Activated T-cell treated with anti-CD3 and anti-CD28 coated beads, Interleukin-2, amount 50 U/mL, for 24 hours (primary cell): ENCODE measurements at regions not wholly inside any gene's neighbourhood (a gene's known extent, or its start where the extent isn't known, plus 50 kb on each side); places are given as distances from the start of the nearest gene placed in this dataset.

Experiments
- DNase-seq: peaks from one replicate; pipeline ENCODE4 v3.0.0-alpha.2; 2020
- H3K27ac Mint-ChIP-seq: 2 replicates; pipeline ENCODE4 v1.8.0; 2020; ENCODE audit warnings: mild to moderate bottlenecking, mixed read lengths
- H3K27me3 Mint-ChIP-seq: 2 replicates; pipeline ENCODE4 v1.8.0; 2020; ENCODE audit warnings: mixed read lengths
- H3K36me3 Mint-ChIP-seq: 2 replicates; pipeline ENCODE4 v1.8.0; 2020; ENCODE audit warnings: low read depth, mixed read lengths
- H3K4me1 Mint-ChIP-seq: 2 replicates; pipeline ENCODE4 v1.8.0; 2020; ENCODE audit warnings: low read depth, mixed read lengths
- H3K4me3 Mint-ChIP-seq: 2 replicates; pipeline ENCODE4 v1.8.0; 2020; ENCODE audit warnings: mild to moderate bottlenecking, moderate library complexity, mixed read lengths
- H3K9me3 Mint-ChIP-seq: 2 replicates; pipeline ENCODE4 v1.8.0; 2020; ENCODE audit warnings: mixed read lengths

DNA sequence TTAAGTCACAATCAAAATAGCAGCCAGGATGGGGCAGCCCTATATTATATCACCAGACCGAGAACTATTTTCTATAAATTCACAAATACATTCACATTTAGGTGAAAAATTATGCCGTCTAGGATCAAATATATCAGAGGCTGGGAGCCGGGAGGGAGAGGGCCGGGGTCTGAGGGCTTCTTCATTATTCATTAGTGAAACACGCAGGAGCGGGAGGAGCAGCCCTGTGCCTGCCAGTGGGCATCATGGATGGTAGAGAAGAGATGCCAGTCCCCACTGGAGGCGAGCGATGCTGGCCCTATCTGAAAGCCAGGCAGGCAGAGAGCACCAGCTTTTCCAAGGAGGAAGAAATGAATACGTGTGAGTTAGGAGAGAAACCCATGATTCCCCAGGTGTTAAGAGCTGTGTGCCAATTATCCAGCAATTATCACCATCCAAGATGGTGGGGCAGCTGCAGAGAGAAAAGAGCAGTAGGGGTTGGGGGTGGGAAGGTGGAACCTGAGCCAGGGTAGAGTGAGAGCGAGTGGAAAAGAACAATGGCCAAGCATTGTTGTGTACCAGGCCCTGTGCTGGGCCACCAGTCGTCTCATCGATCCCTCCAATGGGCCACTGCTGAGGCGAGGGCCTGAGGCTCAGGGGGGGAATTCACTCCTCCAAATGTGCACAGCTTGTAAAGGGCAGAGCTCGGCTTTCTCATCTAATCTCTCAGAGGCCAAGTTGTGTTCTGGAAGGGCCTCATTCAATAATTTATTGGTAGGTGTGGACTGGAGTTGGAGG, 261.3 kb upstream of the TLE3 start:
- peak; percentile 9 for DNase-seq
- H3K36me3 Mint-ChIP-seq, result no peaks in the 10 kb centered on the region
- no peak overlapping the region for H3K27ac Mint-ChIP-seq
- no peaks in the 10 kb centered on the region for H3K9me3 Mint-ChIP-seq
- H3K4me3 Mint-ChIP-seq, result no peak overlapping the region
- H3K27me3 Mint-ChIP-seq, result peaks cover 16% of the 10 kb centered on the region
- H3K4me1 Mint-ChIP-seq, result peaks cover 8% of the 10 kb centered on the region

DNA sequence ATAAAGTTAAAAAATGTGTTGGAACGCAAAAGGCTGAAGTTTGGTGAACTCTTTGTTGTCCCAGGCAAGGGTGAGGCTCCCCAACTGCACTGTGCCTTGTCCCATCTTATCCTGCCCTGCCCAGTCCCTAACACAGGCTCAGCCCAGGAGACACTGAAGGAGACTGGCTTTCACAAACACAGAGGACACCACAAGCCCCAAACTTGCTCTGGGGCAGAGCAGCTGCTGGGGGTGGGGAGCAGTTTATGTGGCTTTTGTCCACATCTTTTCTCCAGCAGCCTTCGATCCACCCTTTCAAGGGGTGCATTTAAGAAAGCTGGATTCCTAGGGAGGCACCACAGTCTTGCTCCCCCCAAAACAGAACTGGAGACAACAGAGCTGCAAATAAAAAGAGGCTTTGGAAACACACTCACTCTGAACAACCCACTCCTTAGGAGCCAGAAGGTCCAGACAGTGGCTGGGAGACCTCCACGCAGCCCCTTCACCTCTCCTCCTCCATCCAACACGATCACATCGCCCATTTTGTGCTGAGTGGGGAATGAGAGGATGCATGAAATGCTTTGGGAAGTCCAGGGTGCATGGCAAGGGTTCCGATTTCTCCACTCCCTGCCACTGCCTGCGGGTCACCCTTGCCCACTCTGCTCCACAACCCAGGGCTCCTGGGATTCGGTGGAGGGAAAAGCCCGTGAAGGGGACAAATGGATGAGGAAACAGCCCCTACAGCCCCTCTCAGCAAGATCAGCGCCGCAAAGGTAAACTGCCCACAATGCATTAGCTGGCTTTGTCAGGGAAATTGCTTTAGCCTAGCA, 260.5 kb upstream of the TLE3 start:
- DNase-seq, result peak; percentile 14
- Mint-ChIP-seq H3K4me1 (peaks cover under 1% of the 10 kb centered on the region), H3K27ac (no peak overlapping the region), H3K36me3 (no peaks in the 10 kb centered on the region), H3K27me3 (peaks cover 16% of the 10 kb centered on the region), H3K9me3 (no peaks in the 10 kb centered on the region), H3K4me3 (no peak overlapping the region)

DNA sequence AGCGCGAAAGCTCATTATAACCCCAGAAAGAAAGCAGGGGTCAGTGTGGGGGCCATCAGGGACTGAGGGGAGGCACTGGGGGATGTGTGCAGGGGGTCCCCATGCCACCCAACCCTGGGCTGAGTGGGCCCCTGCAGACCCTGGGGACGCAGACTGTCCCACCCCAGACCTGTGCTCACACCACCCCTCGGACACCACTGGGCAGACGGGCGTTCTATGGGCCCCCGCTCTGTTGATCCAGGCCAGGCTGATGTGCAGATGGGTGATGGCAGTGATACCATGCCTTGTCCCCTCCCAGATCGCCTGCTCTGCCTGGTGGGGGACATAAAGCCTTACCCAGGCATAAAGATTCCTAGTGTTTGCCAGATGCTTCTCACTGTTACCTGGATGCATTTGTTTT, 259.7 kb upstream of the TLE3 start:
- no peaks in the 10 kb centered on the region for H3K9me3 Mint-ChIP-seq

DNA sequence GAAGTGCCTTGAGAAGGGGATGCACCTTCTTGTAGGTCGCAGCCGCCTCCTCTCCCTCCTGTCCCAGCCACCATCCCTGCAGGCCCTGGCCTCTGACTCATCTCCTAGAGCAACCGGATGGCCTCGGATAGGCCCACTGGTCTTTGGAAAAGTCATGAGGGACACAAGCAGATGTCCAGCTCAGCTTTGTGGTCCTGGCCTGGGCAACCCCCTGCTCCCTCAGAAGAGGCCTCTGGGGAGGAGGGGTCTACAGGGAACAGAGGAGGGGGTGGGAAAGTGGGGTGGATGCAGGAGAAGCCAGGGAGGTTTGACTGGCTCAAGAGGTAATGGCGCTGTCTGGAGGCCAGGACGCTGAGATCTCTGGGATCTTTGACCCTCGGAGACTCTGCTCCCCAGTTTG, 259.2 kb upstream of the TLE3 start:
- no peaks in the 10 kb centered on the region for H3K9me3 Mint-ChIP-seq

More for the DNA sequence above, 259.7 kb upstream of the TLE3 start:
- H3K4me3 Mint-ChIP-seq, result no peak overlapping the region
- no peaks in the 10 kb centered on the region for H3K36me3 Mint-ChIP-seq
- DNase-seq, result peak; percentile 9
- H3K27ac Mint-ChIP-seq, result no peak overlapping the region
- peaks cover 13% of the 10 kb centered on the region for H3K27me3 Mint-ChIP-seq
- no peaks in the 10 kb centered on the region for H3K4me1 Mint-ChIP-seq

GRCh38 chr15:70356062-70356860, 258.5 kb upstream of the TLE3 start:
- Mint-ChIP-seq H3K9me3 (no peaks in the 10 kb centered on the region), H3K4me3 (no peak overlapping the region), H3K27ac (no peak overlapping the region), H3K36me3 (no peaks in the 10 kb centered on the region), H3K27me3 (peaks cover 11% of the 10 kb centered on the region), H3K4me1 (no peaks in the 10 kb centered on the region)
- DNase-seq, result peak; percentile 16

More for the DNA sequence above, 259.2 kb upstream of the TLE3 start:
- peak; percentile 23 for DNase-seq
- no peaks in the 10 kb centered on the region for H3K36me3 Mint-ChIP-seq
- no peak overlapping the region for H3K4me3 Mint-ChIP-seq
- no peaks in the 10 kb centered on the region for H3K4me1 Mint-ChIP-seq
- H3K27me3 Mint-ChIP-seq, result peaks cover 12% of the 10 kb centered on the region
- no peak overlapping the region for H3K27ac Mint-ChIP-seq

DNA sequence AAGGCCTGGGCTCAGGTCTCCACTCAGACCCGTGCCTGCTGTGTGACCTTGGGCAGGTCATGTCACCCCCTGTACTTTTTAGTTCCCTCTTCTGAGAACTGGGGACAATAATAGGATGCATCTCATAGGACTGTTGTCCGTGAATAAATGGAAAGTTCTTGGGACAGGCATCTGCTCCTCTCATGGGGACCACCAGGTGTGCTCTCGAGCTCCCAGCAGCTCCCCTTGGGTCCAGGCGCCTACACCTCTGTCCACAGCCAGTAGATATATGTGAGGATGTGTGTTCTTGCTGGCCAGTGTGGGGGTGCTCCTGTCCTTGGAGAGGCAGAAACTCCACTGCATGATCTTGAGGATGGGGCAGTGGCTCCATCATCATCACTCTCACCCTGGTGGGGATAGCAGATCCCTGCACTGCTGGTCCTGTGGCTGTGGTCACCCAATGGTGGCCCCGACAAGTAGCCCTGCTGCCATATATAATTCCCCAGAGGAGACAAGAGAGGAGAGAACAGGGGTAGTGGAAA, 257.6 kb upstream of the TLE3 start:
- Mint-ChIP-seq H3K36me3 (no peaks in the 10 kb centered on the region), H3K9me3 (no peaks in the 10 kb centered on the region), H3K4me3 (no peak overlapping the region), H3K4me1 (no peaks in the 10 kb centered on the region), H3K27me3 (peaks cover 14% of the 10 kb centered on the region), H3K27ac (no peak overlapping the region)
- DNase-seq, result peak; percentile 20

GRCh38 chr15:70354346-70354905, 256.7 kb upstream of the TLE3 start:
- DNase-seq, result no peak
- H3K36me3 Mint-ChIP-seq, result no peaks in the 10 kb centered on the region
- peaks cover 14% of the 10 kb centered on the region for H3K27me3 Mint-ChIP-seq
- no peak overlapping the region for H3K27ac Mint-ChIP-seq
- no peaks in the 10 kb centered on the region for H3K4me1 Mint-ChIP-seq
- H3K9me3 Mint-ChIP-seq, result no peaks in the 10 kb centered on the region
- no peak overlapping the region for H3K4me3 Mint-ChIP-seq

DNA sequence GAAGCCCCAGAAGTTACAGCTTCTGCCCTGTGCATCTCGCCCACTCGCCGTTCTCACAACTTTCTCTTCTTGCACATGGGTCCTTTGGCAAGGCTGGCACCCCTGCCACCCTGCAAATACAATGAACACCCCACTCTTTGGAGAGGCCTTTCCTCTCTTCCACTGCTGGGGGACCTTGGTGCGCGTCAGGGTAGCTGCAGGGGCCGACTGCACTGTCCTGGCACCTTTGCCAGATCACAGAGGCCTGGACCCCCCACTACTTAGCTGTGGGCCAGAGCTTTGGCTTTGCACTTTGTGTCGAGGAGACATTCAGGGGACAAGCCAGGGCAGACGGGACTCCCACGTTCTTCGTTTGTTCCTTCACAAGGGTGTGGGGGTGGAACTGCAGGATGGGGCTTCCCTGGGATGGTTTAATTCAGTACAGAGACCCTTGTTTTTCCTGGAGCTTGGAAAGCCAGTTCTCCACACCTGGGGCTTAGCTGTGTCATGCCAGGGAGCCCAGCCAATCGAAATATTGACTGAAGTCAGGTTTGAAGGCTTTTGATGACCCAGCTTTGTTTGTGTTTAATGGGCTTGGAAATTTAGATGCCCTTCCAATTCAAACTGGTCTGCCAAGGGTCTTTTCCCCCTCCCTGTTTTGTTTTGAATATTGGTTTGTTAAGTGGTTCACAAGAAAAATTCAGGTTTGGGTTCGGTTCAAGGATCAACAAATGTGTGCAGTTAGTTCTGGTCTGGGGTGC, 256.1 kb upstream of the TLE3 start:
- Mint-ChIP-seq H3K36me3 (no peaks in the 10 kb centered on the region), H3K4me3 (no peak overlapping the region), H3K9me3 (no peaks in the 10 kb centered on the region), H3K27me3 (peaks cover 21% of the 10 kb centered on the region), H3K4me1 (peaks cover 2% of the 10 kb centered on the region), H3K27ac (no peak overlapping the region)
- DNase-seq, result peak; percentile 19

DNA sequence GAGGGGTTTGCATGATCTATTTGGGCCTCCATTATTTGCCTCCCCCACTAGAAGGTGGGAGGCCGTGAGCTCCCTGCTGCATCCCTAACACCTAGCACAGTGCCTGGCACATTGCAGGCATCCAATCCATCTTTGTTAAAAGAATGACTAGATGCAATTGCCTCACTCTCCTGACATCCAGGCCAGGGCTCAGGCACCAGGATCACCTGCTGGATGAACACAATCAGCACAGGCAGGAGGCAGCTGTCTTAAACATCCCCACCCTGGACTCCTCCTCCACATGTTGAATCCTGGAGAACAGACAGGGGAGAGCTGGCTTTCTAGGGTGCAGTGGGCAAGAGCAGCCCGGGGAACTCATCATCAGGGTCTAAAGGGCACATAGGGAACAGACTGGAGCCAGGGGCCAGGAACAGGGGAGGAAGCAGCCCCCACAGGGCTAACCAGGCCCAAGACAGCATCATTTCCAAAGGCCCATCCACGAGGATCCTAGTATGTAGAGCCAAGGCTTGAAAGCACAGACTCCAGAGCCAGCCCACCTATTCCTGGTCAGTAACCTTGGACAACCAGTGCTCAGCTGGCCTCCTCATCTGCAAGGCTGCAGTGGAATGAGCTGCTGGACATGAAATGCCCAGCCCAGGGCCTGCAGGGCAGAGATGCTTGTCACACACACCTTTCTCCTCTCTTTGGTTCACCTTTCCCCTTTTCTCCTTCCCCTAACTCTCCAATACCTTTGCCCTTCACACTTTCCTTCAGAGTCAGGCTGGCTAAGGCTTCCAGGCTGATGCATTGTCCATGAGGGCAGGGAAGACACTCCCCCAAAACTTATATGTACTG, 254.4 kb upstream of the TLE3 start:
- Mint-ChIP-seq H3K27ac (no peak overlapping the region), H3K4me3 (no peak overlapping the region), H3K4me1 (peaks cover 2% of the 10 kb centered on the region), H3K27me3 (peaks cover 24% of the 10 kb centered on the region), H3K9me3 (no peaks in the 10 kb centered on the region), H3K36me3 (no peaks in the 10 kb centered on the region)
- peak; percentile 8 for DNase-seq

DNA sequence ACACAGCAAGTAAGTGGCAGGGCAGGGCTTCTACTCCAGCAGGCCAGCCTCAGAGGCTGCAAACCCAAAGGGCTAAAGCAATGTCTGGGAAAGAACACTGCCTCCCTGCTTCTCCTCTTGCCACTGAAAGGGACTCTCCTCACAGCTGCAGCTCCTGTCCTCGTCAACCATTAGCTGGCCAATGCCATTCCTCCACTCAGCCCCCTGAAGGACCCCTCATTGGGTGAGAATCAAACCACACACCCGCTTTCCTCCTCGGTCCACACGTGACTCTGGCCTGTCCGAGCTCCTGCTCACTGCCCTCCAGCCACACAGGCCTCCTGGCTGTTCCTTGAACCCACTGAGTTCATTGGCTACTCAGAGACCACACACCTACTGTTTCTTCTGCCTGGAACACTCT, 253.7 kb upstream of the TLE3 start:
- H3K4me1 Mint-ChIP-seq, result peaks cover 2% of the 10 kb centered on the region
- DNase-seq, result no peak
- no peak overlapping the region for H3K27ac Mint-ChIP-seq
- H3K9me3 Mint-ChIP-seq, result no peaks in the 10 kb centered on the region
- H3K27me3 Mint-ChIP-seq, result peaks cover 24% of the 10 kb centered on the region
- no peaks in the 10 kb centered on the region for H3K36me3 Mint-ChIP-seq
- H3K4me3 Mint-ChIP-seq, result no peak overlapping the region

- DNase-seq, result no peak
- no peaks in the 10 kb centered on the region for H3K9me3 Mint-ChIP-seq
- no peak overlapping the region for H3K4me3 Mint-ChIP-seq
- peaks cover 14% of the 10 kb centered on the region for H3K27me3 Mint-ChIP-seq
- H3K27ac Mint-ChIP-seq, result no peak overlapping the region
- peaks cover 2% of the 10 kb centered on the region for H3K4me1 Mint-ChIP-seq
- H3K36me3 Mint-ChIP-seq, result no peaks in the 10 kb centered on the region
These were observed 251.0 kb upstream of the TLE3 start for GRCh38 chr15:70348581-70349344.

DNA sequence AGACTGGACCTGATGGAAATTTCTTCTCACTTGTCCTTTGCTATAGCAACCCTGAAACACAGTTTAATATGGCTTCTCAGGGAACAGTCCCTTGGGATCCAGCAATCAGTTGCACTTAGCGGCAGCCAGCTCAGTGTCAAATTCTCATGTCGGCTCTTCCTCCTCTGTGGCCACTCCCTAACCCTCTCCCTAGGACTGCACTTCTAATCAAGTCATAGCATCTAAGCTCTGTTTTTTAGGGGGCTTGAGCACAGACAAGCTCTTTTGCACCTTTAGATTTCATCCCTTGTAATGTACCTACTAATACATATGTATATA, 250.5 kb upstream of the TLE3 start:
- peaks cover 2% of the 10 kb centered on the region for H3K4me1 Mint-ChIP-seq
- peaks cover 14% of the 10 kb centered on the region for H3K27me3 Mint-ChIP-seq
- DNase-seq, result no peak
- no peak overlapping the region for H3K4me3 Mint-ChIP-seq
- H3K9me3 Mint-ChIP-seq, result no peaks in the 10 kb centered on the region
- H3K36me3 Mint-ChIP-seq, result no peaks in the 10 kb centered on the region
- no peak overlapping the region for H3K27ac Mint-ChIP-seq
